IMR-90 (cell line): ENCODE measurements at regions not wholly inside any gene's neighbourhood (a gene's known extent, or its start where the extent isn't known, plus 50 kb on each side); places are given as distances from the start of the nearest gene placed in this dataset.

Experiments used
- ATAC-seq: fragments of 200-7000 bp; cut with Tn5 transposase; 2 replicates; pipeline ENCODE4 v1.9.1; 2020; ENCODE audit warnings: low read depth, mild to moderate bottlenecking, moderate library complexity
- BruUV-seq: library from RNA; stranded (reverse); fragments of 400-500 nt; replicated peaks from 2 replicates; lab custom pipeline; 2021; lab: Mats Ljungman, UMichigan
- CTCF ChIA-PET: fragments of 300-600 bp; formaldehyde crosslinking; extraction: SDS; loops from one replicate; lab custom pipeline; 2021; ENCODE audit warnings: antibody characterized with exemption; lab: Yijun Ruan, JAX
- POLR2A ChIA-PET: fragments of 300-600 bp; sonication (Branson Sonifier 250); formaldehyde crosslinking; loops from one replicate; lab custom pipeline; 2022; ENCODE audit warnings: antibody characterized with exemption; ENCODE audit not compliant: unreplicated experiment; lab: Charles Lee
- DNase-seq: peaks from one replicate; pipeline ENCODE4 v3.0.0; 2013
- H2AFZ ChIP-seq: replicated peaks from 2 replicates; pipeline ENCODE3; 2013; ENCODE audit warnings: low read length, mild to moderate bottlenecking; ENCODE audit not compliant: poor library complexity
- H2AK5ac ChIP-seq: 2 replicates; pipeline ENCODE4 v1.6.1; 2013; ENCODE audit warnings: low read depth, low read length, inconsistent platforms
- H2AK9ac ChIP-seq: replicated peaks from 2 replicates; pipeline ENCODE3; 2013; ENCODE audit warnings: mild to moderate bottlenecking, low read depth, low read length, moderate library complexity; ENCODE audit not compliant: poor library complexity
- H2BK120ac ChIP-seq: 2 replicates; pipeline ENCODE4 v1.6.1; 2013; ENCODE audit warnings: low read depth, low read length, inconsistent platforms
- H2BK15ac ChIP-seq: 3 replicates; pipeline ENCODE4 v1.6.1; 2013; ENCODE audit warnings: low read depth, low read length, inconsistent platforms
- H2BK20ac ChIP-seq: 2 replicates; pipeline ENCODE4 v1.6.1; 2013; ENCODE audit warnings: low read depth, mild to moderate bottlenecking, inconsistent platforms, low read length, moderate library complexity
- H2BK5ac ChIP-seq: 2 replicates; pipeline ENCODE4 v1.6.1; 2013; ENCODE audit warnings: mild to moderate bottlenecking, low read depth, low read length, inconsistent platforms; ENCODE audit not compliant: poor library complexity, severe bottlenecking
- H3K14ac ChIP-seq: replicated peaks from 2 replicates; pipeline ENCODE4 v1.6.1; 2013; ENCODE audit warnings: low read depth, low read length, inconsistent platforms
- H3K18ac ChIP-seq: 2 replicates; pipeline ENCODE4 v1.6.1; 2013; ENCODE audit warnings: low read depth, low read length, control low read depth
- H3K23ac ChIP-seq: 2 replicates; pipeline ENCODE4 v1.6.1; 2013; ENCODE audit warnings: low read depth, low read length, inconsistent platforms
- H3K27ac ChIP-seq: 2 replicates; pipeline ENCODE4 v1.5.1; 2013; ENCODE audit warnings: mild to moderate bottlenecking, control low read depth, low read length; ENCODE audit not compliant: insufficient read depth
- H3K27me3 ChIP-seq: 2 replicates; pipeline ENCODE4 v1.6.1; 2013; ENCODE audit warnings: low read length; ENCODE audit not compliant: control insufficient read depth, insufficient read depth
- H3K36me3 ChIP-seq: 2 replicates; pipeline ENCODE4 v1.6.1; 2013; ENCODE audit warnings: low read length, mixed read lengths; ENCODE audit not compliant: control insufficient read depth, insufficient read depth
- H3K4ac ChIP-seq: 2 replicates; pipeline ENCODE4 v1.6.1; 2013; ENCODE audit warnings: low read depth, low read length, inconsistent platforms
- H3K4me1 ChIP-seq: 2 replicates; pipeline ENCODE4 v1.6.1; 2013; ENCODE audit warnings: low read length, mixed read lengths; ENCODE audit not compliant: control insufficient read depth, insufficient read depth
- H3K4me2 ChIP-seq: 2 replicates; pipeline ENCODE4 v1.6.1; 2013; ENCODE audit warnings: low read depth, mild to moderate bottlenecking, control low read depth, low read length, moderate library complexity
- H3K4me3 ChIP-seq: 2 replicates; pipeline ENCODE4 v1.5.1; 2013; ENCODE audit warnings: low read depth, mild to moderate bottlenecking, control low read depth, low read length, moderate library complexity; ENCODE audit not compliant: insufficient read depth
- H3K56ac ChIP-seq: 2 replicates; pipeline ENCODE4 v1.6.1; 2013; ENCODE audit warnings: low read length, inconsistent platforms; ENCODE audit not compliant: insufficient read depth; ENCODE audit errors: extremely low read depth
- H3K79me1 ChIP-seq, 2 experiments: 2 replicates each; pipeline ENCODE4 v1.6.1; 2013; ENCODE audit warnings: low read length in 2 of 2, inconsistent platforms in 1 of 2, low read depth in 1 of 2
- H3K9ac ChIP-seq: 2 replicates; pipeline ENCODE4 v1.6.1; 2013; ENCODE audit warnings: low read depth, low read length, control low read depth
- H3K9me1 ChIP-seq: 2 replicates; pipeline ENCODE4 v1.6.1; 2013; ENCODE audit warnings: low read length, inconsistent platforms; ENCODE audit not compliant: insufficient read depth
- H3K9me3 ChIP-seq: 2 replicates; pipeline ENCODE4 v1.6.1; 2013; ENCODE audit warnings: low read length; ENCODE audit not compliant: control insufficient read depth, insufficient read depth
- H4K20me1 ChIP-seq: 2 replicates; pipeline ENCODE4 v1.6.1; 2013; ENCODE audit warnings: low read length, inconsistent platforms; ENCODE audit not compliant: insufficient read depth
- H4K5ac ChIP-seq: 2 replicates; pipeline ENCODE4 v1.6.1; 2013; ENCODE audit warnings: mild to moderate bottlenecking, low read depth, low read length, control low read depth
- H4K8ac ChIP-seq, 2 experiments: 2 replicates each; pipeline ENCODE4 v1.6.1; 2013; ENCODE audit warnings: low read depth in 2 of 2, low read length in 2 of 2, control low read depth in 1 of 2, inconsistent platforms in 1 of 2
- H4K91ac ChIP-seq: 2 replicates; pipeline ENCODE4 v1.6.1; 2013; ENCODE audit warnings: low read depth, low read length, inconsistent platforms; ENCODE audit not compliant: insufficient read depth
- BHLHE40 ChIP-seq: fragments of 150-350 bp; IDR thresholded peaks from 2 replicates; pipeline ENCODE4 v1.6.1; 2016; ENCODE audit warnings: mild to moderate bottlenecking, low read depth, low read length
- CEBPB ChIP-seq: IDR thresholded peaks from 2 replicates; pipeline ENCODE4 v1.6.1; 2012; ENCODE audit warnings: low read depth, low read length, improper control_type of control experiment
- CHD1 ChIP-seq: IDR thresholded peaks from 2 replicates; pipeline ENCODE4 v1.6.1; 2012; ENCODE audit warnings: low read depth, low read length, improper control_type of control experiment
- CTCF ChIP-seq: conservative IDR thresholded peaks from 2 replicates; pipeline ENCODE4 v1.5.1; 2012; ENCODE audit warnings: mild to moderate bottlenecking, low read depth, low read length, improper control_type of control experiment
- FOS ChIP-seq: fragments of 150-350 bp; IDR thresholded peaks from 2 replicates; pipeline ENCODE4 v1.6.1; 2016; ENCODE audit warnings: low read depth, low read length
- MAFK ChIP-seq: IDR thresholded peaks from 2 replicates; pipeline ENCODE4 v1.6.1; 2012; ENCODE audit warnings: low read depth, low read length, improper control_type of control experiment
- MAZ ChIP-seq: IDR thresholded peaks from 2 replicates; pipeline ENCODE4 v1.6.1; 2012; ENCODE audit warnings: low read depth, mild to moderate bottlenecking, low read length, improper control_type of control experiment, moderate library complexity, borderline replicate concordance
- MXI1 ChIP-seq: IDR thresholded peaks from 2 replicates; pipeline ENCODE4 v1.6.1; 2012; ENCODE audit warnings: low read depth, mild to moderate bottlenecking, low read length, moderate library complexity, borderline replicate concordance
- NFE2L2 ChIP-seq: fragments of 150-350 bp; IDR thresholded peaks from 2 replicates; pipeline ENCODE4 v1.6.1; 2016; ENCODE audit warnings: low read depth, mild to moderate bottlenecking, low read length
- POLR2A ChIP-seq: IDR thresholded peaks from 2 replicates; pipeline ENCODE4 v1.6.1; 2012; ENCODE audit warnings: mild to moderate bottlenecking, low read depth, low read length
- RAD21 ChIP-seq: IDR thresholded peaks from 2 replicates; pipeline ENCODE4 v1.6.1; 2012; ENCODE audit warnings: low read length, improper control_type of control experiment
- RCOR1 ChIP-seq: IDR thresholded peaks from 2 replicates; pipeline ENCODE4 v1.6.1; 2012; ENCODE audit warnings: mild to moderate bottlenecking, low read length, improper control_type of control experiment; ENCODE audit not compliant: insufficient replicate concordance
- RFX5 ChIP-seq: IDR thresholded peaks from 2 replicates; pipeline ENCODE4 v1.8.0; 2012; ENCODE audit warnings: low read depth, mild to moderate bottlenecking, low read length, moderate library complexity
- SMC3 ChIP-seq: fragments of 150-350 bp; IDR thresholded peaks from 2 replicates; pipeline ENCODE4 v1.6.1; 2016; ENCODE audit warnings: low read depth, mild to moderate bottlenecking, antibody characterized with exemption, low read length, moderate library complexity
- WGBS, 2 experiments: methylation state at CpG; one replicate each; pipeline versions ENCODE4 v1.1.5 to v1.1.7; 2013; ENCODE audit warnings: missing lambda C conversion rate in 2 of 2; ENCODE audit not compliant: insufficient read length in 1 of 2; ENCODE audit errors: extremely low coverage in 2 of 2; 5-methylcytosine and 5-hydroxymethylcytosine counted together
- dilution Hi-C: fragments of 300-500 bp; cut with HindIII; formaldehyde crosslinking; loops from one replicate; pipeline ENCODE4 v1.14.3; 2018; ENCODE audit warnings: low sequenced_read_pairs; ENCODE audit not compliant: unreplicated experiment
- in situ Hi-C: fragments of 300-500 bp; cut with MboI; formaldehyde crosslinking; loops from 3 replicates; pipeline ENCODE4 v1.14.3; 2019; ENCODE audit warnings: low sequenced_read_pairs, inconsistent platforms, mixed read lengths
- intact Hi-C: fragments of 100-400 bp; cut with micrococcal nuclease; formaldehyde crosslinking; loops from 2 replicates; pipeline ENCODE4 v1.10.0; 2022
- TF ChIP-seq, protein P1 (sequence below): fragments of 150-350 bp; IDR thresholded peaks from 2 replicates; pipeline ENCODE4 v1.6.1; 2017; ENCODE audit warnings: mild to moderate bottlenecking, antibody characterized with exemption, low read length, low read depth
- TF ChIP-seq, protein P2 (sequence below): fragments of 150-350 bp; IDR thresholded peaks from 2 replicates; pipeline ENCODE4 v1.6.1; 2016; ENCODE audit warnings: low read depth, mild to moderate bottlenecking, low read length, moderate library complexity, borderline replicate concordance

DNA sequence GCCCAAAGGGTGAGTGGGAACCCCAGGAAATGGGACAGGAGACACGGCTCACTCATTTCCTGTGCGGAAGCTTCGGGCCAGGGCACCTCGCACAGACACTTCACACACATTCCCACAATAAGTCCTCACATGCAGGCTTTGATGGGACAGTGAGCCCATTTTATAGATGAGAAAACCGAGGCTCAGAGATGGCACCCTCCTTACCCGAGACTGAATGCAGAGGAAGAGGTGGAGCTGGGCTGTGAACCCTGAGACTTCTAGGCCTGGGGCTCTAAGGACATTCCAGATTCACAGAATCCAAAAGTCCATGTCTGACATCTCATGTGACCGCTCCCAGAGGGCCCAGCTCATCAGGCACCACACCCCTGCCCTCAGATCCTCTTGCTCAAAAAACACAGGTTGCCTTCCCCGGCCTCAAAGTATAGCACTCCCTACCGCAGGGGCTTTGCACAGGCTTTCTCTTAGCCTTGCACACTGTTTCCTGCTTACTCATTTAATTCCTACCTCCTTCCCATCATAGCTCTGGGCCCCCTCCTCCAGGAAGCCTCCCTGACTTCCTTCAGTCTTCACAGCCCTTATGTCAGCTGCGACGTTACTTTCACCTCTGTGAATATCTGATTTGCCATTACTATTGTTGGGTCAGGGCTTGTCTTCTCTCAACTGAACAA is 57.1 kb upstream of the TCF20 start:
- Histone ChIP-seq H2BK15ac (no peak overlapping the region), H2BK120ac (no peak overlapping the region), H3K36me3 (no peaks in the 10 kb centered on the region), H2BK20ac (no peak overlapping the region), H4K8ac (no peak overlapping the region), H2AK5ac (no peak overlapping the region), H3K23ac (no peak overlapping the region), H3K4me3 (no peak overlapping the region), H3K79me1 (no peaks in the 10 kb centered on the region), H2AFZ (no peak overlapping the region), H3K9me3 (no peaks in the 10 kb centered on the region), H3K27ac (no peak overlapping the region), H2BK5ac (no peak overlapping the region), H3K4me2 (no peak overlapping the region), H3K4ac (no peak overlapping the region), H4K5ac (no peak overlapping the region), H3K4me1 (no peaks in the 10 kb centered on the region), H3K9me1 (no peaks in the 10 kb centered on the region), H4K91ac (no peak overlapping the region), H4K20me1 (no peaks in the 10 kb centered on the region; the same call in 1 of the 2 replicates), H3K27me3 (peaks cover 13% of the 10 kb centered on the region), H2AK9ac (no peak overlapping the region), H3K18ac (no peak overlapping the region), H3K14ac (no peak overlapping the region), H3K56ac (no peak overlapping the region), H3K9ac (no peak overlapping the region)
- ATAC-seq (no peak), DNase-seq (no peak)
- dilution Hi-C loops (no loop called here), intact Hi-C loops (no loop called here), in situ Hi-C loops (no loop called here)
- POLR2A ChIA-PET = interaction anchor here (0.5 kb wide), 1 partner anchor 13 kb away, joined by 3 read pairs; no protein-coding TSS in a partner anchor
- BruUV-seq = no TSS peak
- WGBS, 2 experiments = 83% methylated on average over 2 of the region's 11 CpGs; no CpG with 5 or more reads in 1 of the 2 experiments
- TF ChIP-seq CTCF (no peak), SMC3 (no peak), MXI1 (no peak), RCOR1 (no peak), RFX5 (no peak), RAD21 (no peak), CEBPB (no peak), MAZ (no peak), NFE2L2 (no peak), BHLHE40 (no peak), CHD1 (no peak), MAFK (no peak), POLR2A (no peak), FOS (no peak)
- TF ChIP-seq, protein P1, sequence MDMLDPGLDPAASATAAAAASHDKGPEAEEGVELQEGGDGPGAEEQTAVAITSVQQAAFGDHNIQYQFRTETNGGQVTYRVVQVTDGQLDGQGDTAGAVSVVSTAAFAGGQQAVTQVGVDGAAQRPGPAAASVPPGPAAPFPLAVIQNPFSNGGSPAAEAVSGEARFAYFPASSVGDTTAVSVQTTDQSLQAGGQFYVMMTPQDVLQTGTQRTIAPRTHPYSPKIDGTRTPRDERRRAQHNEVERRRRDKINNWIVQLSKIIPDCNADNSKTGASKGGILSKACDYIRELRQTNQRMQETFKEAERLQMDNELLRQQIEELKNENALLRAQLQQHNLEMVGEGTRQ = no peak
- TF ChIP-seq, protein P2, sequence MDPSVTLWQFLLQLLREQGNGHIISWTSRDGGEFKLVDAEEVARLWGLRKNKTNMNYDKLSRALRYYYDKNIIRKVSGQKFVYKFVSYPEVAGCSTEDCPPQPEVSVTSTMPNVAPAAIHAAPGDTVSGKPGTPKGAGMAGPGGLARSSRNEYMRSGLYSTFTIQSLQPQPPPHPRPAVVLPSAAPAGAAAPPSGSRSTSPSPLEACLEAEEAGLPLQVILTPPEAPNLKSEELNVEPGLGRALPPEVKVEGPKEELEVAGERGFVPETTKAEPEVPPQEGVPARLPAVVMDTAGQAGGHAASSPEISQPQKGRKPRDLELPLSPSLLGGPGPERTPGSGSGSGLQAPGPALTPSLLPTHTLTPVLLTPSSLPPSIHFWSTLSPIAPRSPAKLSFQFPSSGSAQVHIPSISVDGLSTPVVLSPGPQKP = no peak
- CTCF ChIA-PET = no interaction called here
